ENCODE measurements at regions not wholly inside any gene's neighbourhood (a gene's known extent, or its start where the extent isn't known, plus 50 kb on each side); places are given as distances from the start of the nearest gene placed in this dataset.

DNA sequence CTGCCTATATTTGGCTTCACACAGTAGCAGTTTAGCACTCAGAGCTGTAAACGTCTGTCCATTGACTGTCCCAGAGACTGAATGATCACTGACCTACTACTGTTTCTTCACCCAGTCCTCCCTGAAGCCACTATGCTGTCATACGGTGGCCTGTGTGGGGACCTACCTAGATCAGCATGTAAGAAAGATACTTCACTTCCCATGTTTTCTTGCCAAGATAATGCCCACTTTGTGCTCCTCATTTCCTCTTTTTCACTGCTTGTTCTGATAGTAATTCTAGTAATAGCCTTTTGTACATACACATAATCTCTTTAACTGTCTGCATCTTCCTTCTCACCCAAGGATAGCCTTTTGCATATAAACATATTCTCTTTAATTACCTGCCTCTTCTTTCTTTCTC lies 109.9 kb upstream of the TIAM2 start:
- H3K36me3 ChIP-seq = peaks cover 0 to 19% (median 0%) of the 10 kb centered on the region in 3 donors
- 71 to 73% methylated on average over 2 of the region's 2 CpGs for WGBS, 2 donors
- no peaks in the 10 kb centered on the region for H3K27me3 ChIP-seq
- peaks cover 0 to 13% (median 3%) of the 10 kb centered on the region in 4 donors for H3K4me1 ChIP-seq
- no peak for DNase-seq (ENCODE audit: low spot score in 2 of 2)
- H3K9me3 ChIP-seq = no peaks in the 10 kb centered on the region
- no peak overlapping the region for H3K4me3 ChIP-seq
- TF ChIP-seq, protein P1, sequence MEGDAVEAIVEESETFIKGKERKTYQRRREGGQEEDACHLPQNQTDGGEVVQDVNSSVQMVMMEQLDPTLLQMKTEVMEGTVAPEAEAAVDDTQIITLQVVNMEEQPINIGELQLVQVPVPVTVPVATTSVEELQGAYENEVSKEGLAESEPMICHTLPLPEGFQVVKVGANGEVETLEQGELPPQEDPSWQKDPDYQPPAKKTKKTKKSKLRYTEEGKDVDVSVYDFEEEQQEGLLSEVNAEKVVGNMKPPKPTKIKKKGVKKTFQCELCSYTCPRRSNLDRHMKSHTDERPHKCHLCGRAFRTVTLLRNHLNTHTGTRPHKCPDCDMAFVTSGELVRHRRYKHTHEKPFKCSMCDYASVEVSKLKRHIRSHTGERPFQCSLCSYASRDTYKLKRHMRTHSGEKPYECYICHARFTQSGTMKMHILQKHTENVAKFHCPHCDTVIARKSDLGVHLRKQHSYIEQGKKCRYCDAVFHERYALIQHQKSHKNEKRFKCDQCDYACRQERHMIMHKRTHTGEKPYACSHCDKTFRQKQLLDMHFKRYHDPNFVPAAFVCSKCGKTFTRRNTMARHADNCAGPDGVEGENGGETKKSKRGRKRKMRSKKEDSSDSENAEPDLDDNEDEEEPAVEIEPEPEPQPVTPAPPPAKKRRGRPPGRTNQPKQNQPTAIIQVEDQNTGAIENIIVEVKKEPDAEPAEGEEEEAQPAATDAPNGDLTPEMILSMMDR (IDR thresholded peaks at IDR 0.05) = no peak
- TF ChIP-seq EP300 (IDR thresholded peaks at IDR 0.05) = no peak
- no peak overlapping the region for H3K27ac ChIP-seq

DNA sequence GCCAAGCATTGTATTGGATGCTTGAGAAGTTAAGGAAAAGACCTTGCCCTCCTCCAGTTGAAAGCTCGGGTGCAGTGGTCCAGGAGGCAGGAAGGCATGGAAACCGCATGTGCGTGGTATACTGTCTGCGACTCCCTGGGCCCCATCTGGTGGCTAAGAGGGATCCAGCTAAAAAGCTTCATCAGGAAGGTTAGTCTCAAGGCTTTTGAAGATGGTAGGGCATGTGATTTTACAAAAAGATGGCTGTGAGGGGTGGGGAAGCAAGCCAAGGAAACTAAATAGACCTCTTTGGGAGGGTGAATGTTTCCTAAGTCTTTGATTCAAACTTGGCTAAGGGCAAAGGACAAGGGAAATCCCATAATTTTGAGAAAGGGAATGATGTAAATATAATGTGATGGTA lies 109.1 kb upstream of the TIAM2 start:
- H3K4me3 ChIP-seq = no peak overlapping the region
- no peaks in the 10 kb centered on the region for H3K9me3 ChIP-seq
- H3K4me1 ChIP-seq = peaks cover 0 to 13% (median 3%) of the 10 kb centered on the region in 4 donors
- no peak for TF ChIP-seq EP300 (IDR thresholded peaks at IDR 0.05)
- TF ChIP-seq, protein P1 (IDR thresholded peaks at IDR 0.05) = no peak
- TF ChIP-seq POLR2A (IDR thresholded peaks at IDR 0.05) = no peak
- peaks cover 0 to 19% (median 0%) of the 10 kb centered on the region in 3 donors for H3K36me3 ChIP-seq
- H3K27ac ChIP-seq = no peak overlapping the region
- 97 to 98% methylated on average over 4 of the region's 4 CpGs for WGBS, 2 donors
- DNase-seq (ENCODE audit: low spot score in 2 of 2) = no peak
- no peaks in the 10 kb centered on the region for H3K27me3 ChIP-seq

DNA sequence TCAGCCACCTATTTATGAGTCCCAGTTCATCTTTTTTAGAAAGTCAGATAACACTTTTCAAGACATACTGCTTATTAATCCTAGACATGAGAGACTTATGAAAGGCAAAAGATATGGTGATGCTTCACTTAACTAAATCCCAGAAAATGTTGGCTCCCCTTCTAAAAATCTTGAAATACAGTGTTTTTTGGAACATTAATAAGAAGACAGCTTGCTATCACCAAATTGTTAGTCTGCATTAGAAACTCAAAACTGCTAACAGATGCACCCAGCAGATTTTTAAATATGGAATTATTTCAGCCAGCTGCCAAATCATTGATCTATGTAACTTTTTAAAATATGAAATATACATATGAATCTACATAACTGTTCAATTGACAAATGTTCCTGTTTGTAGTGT lies 108.6 kb upstream of the TIAM2 start:
- H3K27me3 ChIP-seq = no peaks in the 10 kb centered on the region
- TF ChIP-seq EP300 (IDR thresholded peaks at IDR 0.05) (no peak), POLR2A (IDR thresholded peaks at IDR 0.05) (no peak)
- TF ChIP-seq, protein P1 (IDR thresholded peaks at IDR 0.05) = no peak
- peaks cover 0 to 19% (median 0%) of the 10 kb centered on the region in 3 donors for H3K36me3 ChIP-seq
- H3K9me3 ChIP-seq = no peaks in the 10 kb centered on the region
- H3K4me3 ChIP-seq = no peak overlapping the region
- no peak for DNase-seq (ENCODE audit: low spot score in 2 of 2)
- H3K4me1 ChIP-seq = peaks cover 0 to 13% (median 3%) of the 10 kb centered on the region in 4 donors
- H3K27ac ChIP-seq = no peak overlapping the region

DNA sequence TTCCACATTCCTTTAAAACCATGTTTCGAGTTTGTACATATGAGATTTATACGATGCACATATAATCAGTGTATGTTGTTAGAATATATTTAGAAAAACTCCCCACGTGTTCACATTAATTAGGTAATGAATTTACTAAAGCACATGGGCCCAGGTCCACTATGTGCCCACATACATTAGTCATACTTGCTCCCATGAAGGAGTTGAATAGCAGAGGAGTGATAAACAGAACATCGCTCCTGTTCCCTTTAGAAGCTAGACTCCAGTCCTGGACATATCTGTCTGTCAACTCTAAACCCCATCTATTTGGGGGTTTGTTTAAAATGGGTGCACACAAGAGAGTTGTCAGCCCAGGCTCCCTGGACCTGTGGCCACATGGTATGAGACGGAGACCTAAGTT lies 108.1 kb upstream of the TIAM2 start:
- TF ChIP-seq, protein P1 (IDR thresholded peaks at IDR 0.05) = no peak
- TF ChIP-seq EP300 (IDR thresholded peaks at IDR 0.05) = no peak
- TF ChIP-seq POLR2A (IDR thresholded peaks at IDR 0.05) = no peak
- Histone ChIP-seq H3K4me3 (no peak overlapping the region), H3K36me3 (peaks cover 0 to 19% (median 0%) of the 10 kb centered on the region in 3 donors), H3K9me3 (no peaks in the 10 kb centered on the region), H3K27me3 (no peaks in the 10 kb centered on the region), H3K27ac (no peak overlapping the region), H3K4me1 (peaks cover 0 to 13% (median 3%) of the 10 kb centered on the region in 4 donors)
- DNase-seq (ENCODE audit: low spot score in 2 of 2) = no peak
- WGBS, 2 donors = 91 to 93% methylated on average over 5 of the region's 5 CpGs

DNA sequence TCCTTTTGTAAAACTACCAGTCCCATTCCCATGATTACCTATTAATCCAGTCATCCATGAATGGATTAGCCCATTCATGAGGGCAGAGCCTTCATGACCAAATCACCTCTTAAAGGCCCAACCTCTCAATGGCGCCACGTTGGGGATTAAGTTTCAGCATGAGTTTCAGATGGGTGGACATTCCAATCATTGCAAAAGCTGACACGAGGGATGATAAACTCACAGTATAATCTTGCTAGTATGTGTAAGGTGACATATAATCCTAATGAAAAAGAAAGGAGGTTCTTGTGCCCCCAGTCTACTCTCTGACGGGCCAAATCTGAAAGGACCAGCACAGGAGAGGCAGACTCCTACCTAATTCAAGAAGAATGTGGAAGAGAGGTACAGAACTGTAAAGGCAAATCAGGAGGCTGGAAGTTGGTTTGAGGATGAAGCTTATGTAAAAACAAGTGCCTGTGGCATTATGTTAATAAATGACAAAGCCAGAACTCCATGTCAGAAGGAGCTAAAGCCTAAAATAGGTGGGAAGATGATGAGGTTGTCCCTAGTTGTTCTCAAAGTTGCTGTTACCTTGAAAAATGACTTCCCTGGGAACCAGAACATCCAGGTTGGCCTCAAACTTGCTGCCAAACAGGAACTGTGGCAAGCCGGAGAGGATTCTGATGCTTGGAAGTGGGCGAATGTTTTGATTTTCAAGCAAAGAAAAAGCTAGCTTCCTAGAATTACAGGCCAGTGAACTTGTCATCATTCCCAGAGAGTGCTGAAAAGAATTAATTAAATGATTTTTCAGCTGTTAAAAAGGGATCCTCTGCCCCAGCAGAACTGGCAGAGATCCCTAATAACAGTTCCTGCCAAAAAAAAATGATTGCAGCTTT lies 106.5 kb upstream of the TIAM2 start:
- 65 to 70% methylated on average over 6 of the region's 6 CpGs for WGBS, 2 donors
- Histone ChIP-seq H3K4me3 (no peak overlapping the region), H3K27me3 (no peaks in the 10 kb centered on the region), H3K27ac (no peak overlapping the region), H3K36me3 (peaks cover 0 to 8% (median 0%) of the 10 kb centered on the region in 3 donors), H3K4me1 (peaks cover 0 to 26% (median 3%) of the 10 kb centered on the region in 4 donors), H3K9me3 (no peaks in the 10 kb centered on the region)
- TF ChIP-seq POLR2A (IDR thresholded peaks at IDR 0.05) = no peak
- TF ChIP-seq EP300 (IDR thresholded peaks at IDR 0.05) = no peak
- DNase-seq (ENCODE audit: low spot score in 2 of 2) = no peak
